B cell (primary cell): ENCODE measurements at regions not wholly inside any gene's neighbourhood (a gene's known extent, or its start where the extent isn't known, plus 50 kb on each side); places are given as distances from the start of the nearest gene placed in this dataset.

Source experiments
- CTCF ChIP-seq: fragments of 200-600 bp; IDR thresholded peaks from one replicate; pipeline ENCODE4 v1.8.0; 2022; ENCODE audit warnings: antibody characterized with exemption, mild to moderate bottlenecking
- EZH2 ChIP-seq: IDR thresholded peaks from 2 replicates; pipeline ENCODE4 v1.6.1; 2012; ENCODE audit warnings: borderline replicate concordance, low read depth, mild to moderate bottlenecking, moderate library complexity, low read length; ENCODE audit not compliant: insufficient read depth, poor library complexity, severe bottlenecking

- TF ChIP-seq CTCF (no peak), EZH2 (no peak)
Observed at GRCh38 chr21:16592381-16592780, 862.6 kb downstream of the USP25 start.
